HG03442 (cell line): ENCODE measurements at regions not wholly inside any gene's neighbourhood (a gene's known extent, or its start where the extent isn't known, plus 50 kb on each side); places are given as distances from the start of the nearest gene placed in this dataset.
"Not testable (repeated sequence)": the region's sequence is repeated elsewhere in the genome, so short reads cannot be mapped to it uniquely, and the experiment has no call there.

Experiments used
- ATAC-seq: cut with Tn5 transposase; IDR thresholded peaks from one replicate; pipeline ENCODE4 v1.9.1; 2021; ENCODE audit warnings: mild to moderate bottlenecking, moderate library complexity; ENCODE audit not compliant: unreplicated experiment

- no peak for ATAC-seq
These were observed 115.9 kb upstream of the CACUL1 start for GRCh38 chr10:118870467-118871243.

- no peak for ATAC-seq
These were observed 116.6 kb upstream of the CACUL1 start for GRCh38 chr10:118871244-118871865.

GRCh38 chr10:118873091-118873737, 118.4 kb upstream of the CACUL1 start:
- no peak for ATAC-seq

- ATAC-seq: no peak
These were observed 119.0 kb upstream of the CACUL1 start for GRCh38 chr10:118873738-118874105.

GRCh38 chr10:118874171-118874570, 119.4 kb upstream of the CACUL1 start:
- ATAC-seq: no peak

- no peak for ATAC-seq
These were observed 120.3 kb upstream of the CACUL1 start for GRCh38 chr10:118875087-118875486.

GRCh38 chr10:118882741-118883140, 128.0 kb upstream of the CACUL1 start:
- ATAC-seq: no peak

GRCh38 chr10:118892255-118892654, 137.3 kb upstream of the NANOS1 start:
- ATAC-seq: no peak

GRCh38 chr10:118894891-118895290, 134.6 kb upstream of the NANOS1 start:
- not testable (repeated sequence) for ATAC-seq

- no peak for ATAC-seq
These were observed 128.9 kb upstream of the NANOS1 start for GRCh38 chr10:118900617-118901016.

- ATAC-seq: no peak
These were observed 128.1 kb upstream of the NANOS1 start for GRCh38 chr10:118901380-118901779.

GRCh38 chr10:118901906-118902305, 127.6 kb upstream of the NANOS1 start:
- ATAC-seq: no peak

GRCh38 chr10:118902656-118903055, 126.9 kb upstream of the NANOS1 start:
- ATAC-seq: not testable (repeated sequence)

GRCh38 chr10:118903251-118903650, 126.3 kb upstream of the NANOS1 start:
- no peak for ATAC-seq

- ATAC-seq: no peak
These were observed 125.8 kb upstream of the NANOS1 start for GRCh38 chr10:118903691-118904090.

GRCh38 chr10:118904286-118904685, 125.2 kb upstream of the NANOS1 start:
- no peak for ATAC-seq

GRCh38 chr10:118907051-118907450, 122.5 kb upstream of the NANOS1 start:
- no peak for ATAC-seq

- no peak for ATAC-seq
These were observed 120.8 kb upstream of the NANOS1 start for GRCh38 chr10:118908557-118909256.

- no peak for ATAC-seq
These were observed 118.8 kb upstream of the NANOS1 start for GRCh38 chr10:118910702-118911101.

- no peak for ATAC-seq
These were observed 118.2 kb upstream of the NANOS1 start for GRCh38 chr10:118911363-118911762.

GRCh38 chr10:118912961-118913600, 116.4 kb upstream of the NANOS1 start:
- ATAC-seq: no peak
